ENCODE measurements at regions not wholly inside any gene's neighbourhood (a gene's known extent, or its start where the extent isn't known, plus 50 kb on each side); places are given as distances from the start of the nearest gene placed in this dataset.

DNA sequence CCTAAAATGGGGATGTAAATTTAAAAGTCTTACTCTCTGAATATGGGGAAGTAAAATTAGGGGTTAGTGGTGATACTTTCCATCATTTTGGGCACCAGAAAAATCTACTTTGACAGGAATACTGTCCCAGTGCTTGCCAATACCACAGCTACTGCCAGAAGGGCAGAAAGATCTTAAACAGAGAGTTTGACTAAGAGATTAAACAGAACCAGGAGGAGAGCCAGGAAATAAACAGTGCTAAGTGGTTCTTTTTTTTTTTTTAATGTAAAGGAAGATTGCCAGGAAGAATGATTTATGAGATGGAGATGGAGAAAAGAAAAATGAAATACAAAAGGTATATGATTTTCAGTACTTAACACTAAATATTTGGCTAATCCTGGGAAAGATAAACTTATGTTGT lies 126.8 kb downstream of the RTL3 start:
- no peak overlapping the region for H3K27ac Mint-ChIP-seq
- H3K27me3 Mint-ChIP-seq = no peaks in the 10 kb centered on the region
- peaks cover 0 to 1% (median 0%) of the 10 kb centered on the region in 7 donors for H3K9me3 Mint-ChIP-seq
- no peaks in the 10 kb centered on the region for H3K4me1 Mint-ChIP-seq
- DNase-seq (no peak), ATAC-seq (ENCODE audit: low read depth in 2 of 2) (no peak)
- no peaks in the 10 kb centered on the region for H3K36me3 Mint-ChIP-seq
- H3K4me3 Mint-ChIP-seq = no peak overlapping the region

- Mint-ChIP-seq H3K4me1 (no peaks in the 10 kb centered on the region), H3K27me3 (no peaks in the 10 kb centered on the region)
These were observed 131.3 kb downstream of the RTL3 start for GRCh38 chrX:78527818-78528217.

DNA sequence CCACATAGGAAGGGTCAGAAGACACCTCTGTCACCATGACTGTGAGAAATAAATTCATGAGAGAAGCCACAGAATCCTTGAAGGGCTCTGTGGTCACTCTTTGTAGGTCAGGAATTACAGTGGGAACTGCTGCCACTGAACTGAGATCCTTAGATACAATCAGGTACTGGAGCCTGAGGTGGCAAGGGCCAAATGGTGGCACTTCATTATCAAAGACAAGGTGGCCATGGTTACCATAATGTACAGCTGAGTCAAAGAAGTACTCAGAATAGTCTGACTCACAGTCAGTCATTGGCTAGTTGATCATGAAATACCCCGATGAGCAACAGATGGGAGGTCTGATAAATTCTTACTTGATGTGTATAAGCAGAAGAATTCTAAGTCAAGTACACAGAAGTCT lies 131.9 kb downstream of the RTL3 start:
- Mint-ChIP-seq H3K4me1 (no peaks in the 10 kb centered on the region), H3K27me3 (no peaks in the 10 kb centered on the region), H3K4me3 (no peak overlapping the region), H3K9me3 (peaks cover 0 to 1% (median 0%) of the 10 kb centered on the region in 7 donors), H3K27ac (no peak overlapping the region), H3K36me3 (no peaks in the 10 kb centered on the region)
- DNase-seq (no peak), ATAC-seq (ENCODE audit: low read depth in 2 of 2) (no peak)

More at GRCh38 chrX:78527818-78528217, 131.3 kb downstream of the RTL3 start:
- Mint-ChIP-seq H3K27ac (no peak overlapping the region), H3K36me3 (no peaks in the 10 kb centered on the region), H3K4me3 (no peak overlapping the region), H3K9me3 (peaks cover 0 to 1% (median 0%) of the 10 kb centered on the region in 7 donors)
- ATAC-seq (ENCODE audit: low read depth in 2 of 2) = no peak
- no peak for DNase-seq

- Mint-ChIP-seq H3K4me3 (no peak overlapping the region), H3K27me3 (no peaks in the 10 kb centered on the region), H3K36me3 (no peaks in the 10 kb centered on the region), H3K27ac (no peak overlapping the region), H3K4me1 (no peaks in the 10 kb centered on the region), H3K9me3 (no peaks in the 10 kb centered on the region)
- ATAC-seq (ENCODE audit: low read depth in 2 of 2) (no peak), DNase-seq (no peak)
These were observed 136.5 kb downstream of the RTL3 start for GRCh38 chrX:78522601-78523000.

GRCh38 chrX:78517124-78517523 lies 142.0 kb downstream of the RTL3 start:
- H3K4me1 Mint-ChIP-seq = no peaks in the 10 kb centered on the region
- no peak overlapping the region for H3K4me3 Mint-ChIP-seq
- H3K27me3 Mint-ChIP-seq = no peaks in the 10 kb centered on the region
- no peaks in the 10 kb centered on the region for H3K36me3 Mint-ChIP-seq
- ATAC-seq (ENCODE audit: low read depth in 2 of 2) = peak in 1 of 2 donors; percentile 65
- H3K9me3 Mint-ChIP-seq = no peaks in the 10 kb centered on the region
- DNase-seq = no peak
- no peak overlapping the region for H3K27ac Mint-ChIP-seq

DNA sequence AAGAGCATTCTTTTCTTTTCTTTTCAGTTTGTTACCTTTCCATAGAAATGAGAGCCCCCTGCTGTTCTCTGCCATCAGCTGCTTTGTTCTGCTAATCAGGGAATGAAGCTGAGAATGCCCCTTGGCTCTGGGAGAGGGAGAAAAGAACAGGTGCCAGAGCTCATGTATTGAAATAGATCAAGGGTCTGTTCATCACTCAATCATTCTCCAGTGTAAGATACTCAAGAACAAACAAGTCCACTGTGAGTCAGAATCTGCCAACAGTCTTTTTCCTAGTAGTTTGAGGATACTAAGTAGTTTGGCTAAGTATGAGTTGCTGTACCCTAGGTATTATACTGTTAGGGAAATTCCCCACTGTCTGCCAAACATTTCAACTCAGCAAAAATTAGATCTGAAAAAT lies 144.3 kb downstream of the RTL3 start:
- no peak overlapping the region for H3K4me3 Mint-ChIP-seq
- DNase-seq (no peak), ATAC-seq (ENCODE audit: low read depth in 2 of 2) (no peak)
- H3K36me3 Mint-ChIP-seq = no peaks in the 10 kb centered on the region
- H3K9me3 Mint-ChIP-seq = no peaks in the 10 kb centered on the region
- H3K4me1 Mint-ChIP-seq = no peaks in the 10 kb centered on the region
- peak overlapping the region in 1 of 6 donors; percentile 12 for H3K27ac Mint-ChIP-seq
- no peaks in the 10 kb centered on the region for H3K27me3 Mint-ChIP-seq

DNA sequence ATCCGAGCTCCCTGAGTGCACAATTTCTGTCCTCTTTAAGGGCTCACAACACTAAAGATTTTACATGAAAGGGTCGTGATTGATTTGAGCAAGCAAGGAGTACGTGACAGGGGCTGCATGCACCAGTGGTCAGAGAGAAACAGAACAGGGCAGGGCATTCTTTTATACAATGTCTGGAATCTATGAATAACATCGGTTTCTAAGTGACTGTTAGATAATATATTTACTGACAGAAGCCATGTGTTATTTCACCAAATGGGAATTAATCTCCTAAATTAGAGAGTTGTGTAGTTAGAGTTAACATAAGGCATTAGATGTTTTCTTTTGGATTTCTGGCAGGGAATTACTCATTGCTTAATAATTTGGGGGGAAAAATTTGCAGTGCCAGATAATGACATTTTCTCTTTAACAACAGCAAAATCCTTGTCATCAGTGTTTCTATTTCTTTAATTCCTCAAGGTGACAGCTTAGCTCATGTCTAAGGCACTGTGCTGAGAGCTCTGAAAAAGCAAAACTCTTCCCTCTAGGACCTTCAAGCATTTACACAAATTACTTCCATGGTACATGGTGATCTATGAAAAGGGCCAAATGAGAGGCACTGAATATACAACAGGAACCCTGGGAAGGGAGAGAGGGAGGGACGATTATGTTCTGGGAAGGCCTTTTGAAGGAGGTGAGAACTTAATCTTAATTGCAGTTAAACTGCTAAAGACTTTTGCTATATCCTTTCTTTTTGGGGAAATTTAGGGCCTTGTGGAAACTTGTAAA lies 145.0 kb downstream of the RTL3 start:
- ATAC-seq (ENCODE audit: low read depth in 2 of 2) = no peak
- no peaks in the 10 kb centered on the region for H3K27me3 Mint-ChIP-seq

DNA sequence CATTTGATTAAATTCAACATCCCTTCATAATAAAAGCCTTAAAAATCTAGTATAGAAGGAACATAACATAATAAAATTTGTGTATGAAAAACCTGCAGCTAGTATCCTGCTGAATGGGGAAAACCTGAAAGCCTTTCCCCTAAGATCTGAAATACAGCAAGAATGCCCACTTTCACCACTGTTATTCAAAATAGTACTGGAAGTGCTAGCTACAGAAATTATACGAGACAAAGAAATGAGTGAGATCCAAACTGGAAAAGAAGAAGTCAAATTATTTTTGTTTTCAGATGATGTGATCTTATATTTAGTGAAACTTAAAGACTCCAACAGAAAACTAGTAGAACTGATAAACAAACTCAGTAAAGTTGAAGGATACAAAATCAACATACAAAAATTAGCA lies 152.9 kb downstream of the RTL3 start:
- Mint-ChIP-seq H3K36me3 (no peaks in the 10 kb centered on the region), H3K4me3 (no peak overlapping the region), H3K9me3 (peaks cover 0 to 20% (median 3%) of the 10 kb centered on the region in 7 donors), H3K27ac (peak overlapping the region in 2 of 6 donors; percentile 28 to 86), H3K4me1 (peaks cover 0 to 9% (median 0%) of the 10 kb centered on the region in 3 donors), H3K27me3 (no peaks in the 10 kb centered on the region)
- no peak for DNase-seq
- ATAC-seq (ENCODE audit: low read depth in 2 of 2) = no peak

More for the DNA sequence above, 145.0 kb downstream of the RTL3 start:
- H3K4me3 Mint-ChIP-seq = no peak overlapping the region
- H3K36me3 Mint-ChIP-seq = no peaks in the 10 kb centered on the region
- no peak overlapping the region for H3K27ac Mint-ChIP-seq
- no peak for DNase-seq
- H3K4me1 Mint-ChIP-seq = no peaks in the 10 kb centered on the region
- peaks cover 0 to 5% (median 0%) of the 10 kb centered on the region in 7 donors for H3K9me3 Mint-ChIP-seq

DNA sequence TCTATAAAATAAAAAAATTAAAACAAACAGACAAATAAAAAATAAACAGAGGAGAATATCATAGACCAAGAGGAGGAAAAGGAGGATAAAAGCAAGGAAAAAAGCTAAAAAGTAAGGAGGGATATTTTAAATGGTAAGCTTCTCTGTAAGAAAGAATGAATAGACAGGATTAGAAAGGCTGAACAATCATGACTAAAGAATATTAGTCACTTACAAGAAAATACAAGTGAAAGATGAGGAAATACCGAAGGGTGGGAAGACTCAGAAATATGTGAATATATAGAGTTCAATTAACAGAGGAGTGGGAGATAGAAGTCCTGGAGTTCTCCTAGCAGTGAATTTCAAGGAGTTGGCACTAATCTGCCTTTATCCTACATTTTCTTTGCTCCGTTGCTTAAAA lies 162.6 kb downstream of the RTL3 start:
- peaks cover 0 to 25% (median 6%) of the 10 kb centered on the region in 3 donors for H3K27me3 Mint-ChIP-seq
- H3K27ac Mint-ChIP-seq = no peak overlapping the region
- no peaks in the 10 kb centered on the region for H3K36me3 Mint-ChIP-seq
- H3K4me1 Mint-ChIP-seq = no peaks in the 10 kb centered on the region
- H3K9me3 Mint-ChIP-seq = peaks cover 0 to 4% (median 2%) of the 10 kb centered on the region in 7 donors
- no peak for ATAC-seq (ENCODE audit: low read depth in 2 of 2)
- no peak for DNase-seq
- H3K4me3 Mint-ChIP-seq = no peak overlapping the region

DNA sequence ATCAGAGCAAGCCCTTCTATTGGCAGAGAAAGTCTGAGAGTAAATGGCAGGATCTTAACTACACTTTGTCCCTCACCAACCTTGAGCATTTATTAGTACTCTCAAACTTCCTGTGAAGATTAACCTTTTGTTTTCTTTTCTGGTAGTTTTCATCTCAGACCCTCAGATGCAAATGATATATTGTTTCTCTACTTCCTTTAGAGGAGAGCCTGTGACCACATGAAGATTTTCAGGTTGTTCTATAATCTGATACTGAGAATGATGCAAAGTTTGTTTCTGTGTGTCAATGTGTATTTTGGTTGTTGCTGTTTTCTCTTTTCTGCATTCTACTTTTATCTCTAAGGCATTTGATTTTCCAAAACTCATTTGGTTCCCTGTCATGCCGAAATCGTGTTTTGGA lies 165.8 kb upstream of the CYSLTR1 start:
- H3K27ac Mint-ChIP-seq = no peak overlapping the region
- peaks cover 0 to 6% (median 0%) of the 10 kb centered on the region in 7 donors for H3K9me3 Mint-ChIP-seq
- no peaks in the 10 kb centered on the region for H3K36me3 Mint-ChIP-seq
- DNase-seq (no peak), ATAC-seq (ENCODE audit: low read depth in 2 of 2) (no peak)
- H3K4me1 Mint-ChIP-seq = no peaks in the 10 kb centered on the region
- no peak overlapping the region for H3K4me3 Mint-ChIP-seq
- peaks cover 0 to 17% (median 6%) of the 10 kb centered on the region in 3 donors for H3K27me3 Mint-ChIP-seq

DNA sequence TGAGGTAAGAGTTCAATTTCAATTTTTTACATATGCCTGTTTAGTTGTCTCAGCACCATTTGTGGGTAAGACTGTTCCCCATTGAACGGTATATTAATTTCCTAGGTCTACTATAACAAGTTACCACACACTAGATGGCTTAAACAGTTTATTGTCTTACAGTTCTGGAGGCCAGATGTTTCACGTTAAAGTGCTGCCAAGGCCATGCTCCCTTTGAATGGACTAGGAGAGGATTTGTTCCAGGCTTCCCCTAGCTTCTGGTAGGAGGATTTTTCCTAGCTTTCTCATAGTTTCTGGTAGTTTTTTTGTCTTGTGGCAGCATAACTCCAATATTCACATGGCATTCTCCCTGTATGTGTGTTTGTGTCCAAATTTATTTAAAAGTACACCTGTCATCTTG lies 149.3 kb upstream of the CYSLTR1 start:
- no peak overlapping the region for H3K4me3 Mint-ChIP-seq
- no peak overlapping the region for H3K27ac Mint-ChIP-seq
- ATAC-seq (ENCODE audit: low read depth in 2 of 2) (no peak), DNase-seq (no peak)
- H3K36me3 Mint-ChIP-seq = no peaks in the 10 kb centered on the region
- H3K27me3 Mint-ChIP-seq = no peaks in the 10 kb centered on the region
- no peaks in the 10 kb centered on the region for H3K4me1 Mint-ChIP-seq
- peaks cover 2 to 18% (median 7%) of the 10 kb centered on the region in 7 donors for H3K9me3 Mint-ChIP-seq

DNA sequence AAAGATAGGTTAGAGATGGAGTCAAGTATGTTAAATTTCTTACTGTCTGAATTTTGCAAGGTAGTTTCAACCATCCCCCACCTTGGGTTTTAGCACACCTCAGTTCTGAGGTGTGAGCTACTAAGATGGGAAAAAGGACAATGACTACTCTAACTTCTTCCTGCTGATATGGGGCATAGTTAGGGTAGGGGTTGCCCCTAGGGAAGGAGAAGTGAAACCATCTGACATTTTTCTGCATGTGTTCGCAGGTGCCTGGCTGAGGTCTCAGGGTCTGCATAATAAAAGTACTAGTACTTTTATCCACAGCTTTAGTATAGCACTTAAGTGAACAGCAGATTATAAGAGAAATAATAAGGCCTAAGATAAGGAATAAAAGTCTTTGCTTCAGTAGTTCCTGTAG lies 129.5 kb upstream of the CYSLTR1 start:
- peak; percentile 35 to 41 for ATAC-seq (ENCODE audit: low read depth in 2 of 2)
- no peaks in the 10 kb centered on the region for H3K27me3 Mint-ChIP-seq

GRCh38 chrX:78455901-78456300 lies 128.5 kb upstream of the CYSLTR1 start:
- no peaks in the 10 kb centered on the region for H3K36me3 Mint-ChIP-seq
- ATAC-seq (ENCODE audit: low read depth in 2 of 2) (no peak), DNase-seq (no peak)
- H3K9me3 Mint-ChIP-seq = peaks cover 0 to 52% (median 24%) of the 10 kb centered on the region in 7 donors
- no peak overlapping the region for H3K27ac Mint-ChIP-seq
- H3K4me1 Mint-ChIP-seq = no peaks in the 10 kb centered on the region
- no peak overlapping the region for H3K4me3 Mint-ChIP-seq
- H3K27me3 Mint-ChIP-seq = no peaks in the 10 kb centered on the region

More for the DNA sequence above, 129.5 kb upstream of the CYSLTR1 start:
- no peaks in the 10 kb centered on the region for H3K4me1 Mint-ChIP-seq
- peak; percentile 2 for DNase-seq
- no peak overlapping the region for H3K4me3 Mint-ChIP-seq
- H3K27ac Mint-ChIP-seq = no peak overlapping the region
- H3K9me3 Mint-ChIP-seq = peaks cover 0 to 56% (median 22%) of the 10 kb centered on the region in 7 donors
- no peaks in the 10 kb centered on the region for H3K36me3 Mint-ChIP-seq

DNA sequence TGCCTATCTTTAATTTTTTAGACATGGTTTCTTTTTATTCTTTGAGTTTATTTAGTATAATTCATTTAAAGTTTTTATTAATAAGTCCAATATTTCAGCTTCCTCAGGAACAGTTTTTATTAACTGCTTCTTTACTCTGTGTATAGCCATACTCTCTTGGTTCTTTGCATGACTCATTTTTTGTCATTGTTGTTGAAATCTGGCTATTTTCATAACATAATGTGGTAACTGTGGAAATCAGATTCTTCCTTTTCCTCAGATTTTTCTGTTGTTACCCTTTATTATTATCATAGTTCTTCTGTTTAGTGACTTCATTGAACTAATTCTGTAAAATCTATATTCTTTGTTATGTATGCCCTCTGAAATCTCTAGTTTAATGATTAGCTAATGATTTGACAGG lies 124.9 kb upstream of the CYSLTR1 start:
- Mint-ChIP-seq H3K9me3 (peaks cover 4 to 35% (median 15%) of the 10 kb centered on the region in 7 donors), H3K27ac (no peak overlapping the region), H3K4me1 (no peaks in the 10 kb centered on the region)

More for the DNA sequence above, 124.9 kb upstream of the CYSLTR1 start:
- Mint-ChIP-seq H3K36me3 (peaks cover 0 to 8% of the 10 kb centered on the region in 2 donors), H3K4me3 (no peak overlapping the region), H3K27me3 (no peaks in the 10 kb centered on the region)
- no peak for ATAC-seq (ENCODE audit: low read depth in 2 of 2)
- DNase-seq = no peak

All from naive B cell (primary cell).